Kidney tubule cell (primary cell): ENCODE measurements at regions not wholly inside any gene's neighbourhood (a gene's known extent, or its start where the extent isn't known, plus 50 kb on each side); places are given as distances from the start of the nearest gene placed in this dataset.

Source experiments
- DNase-seq: peaks from one replicate; pipeline ENCODE4 v3.0.0-alpha.2; 2018; ENCODE audit warnings: low spot score

DNA sequence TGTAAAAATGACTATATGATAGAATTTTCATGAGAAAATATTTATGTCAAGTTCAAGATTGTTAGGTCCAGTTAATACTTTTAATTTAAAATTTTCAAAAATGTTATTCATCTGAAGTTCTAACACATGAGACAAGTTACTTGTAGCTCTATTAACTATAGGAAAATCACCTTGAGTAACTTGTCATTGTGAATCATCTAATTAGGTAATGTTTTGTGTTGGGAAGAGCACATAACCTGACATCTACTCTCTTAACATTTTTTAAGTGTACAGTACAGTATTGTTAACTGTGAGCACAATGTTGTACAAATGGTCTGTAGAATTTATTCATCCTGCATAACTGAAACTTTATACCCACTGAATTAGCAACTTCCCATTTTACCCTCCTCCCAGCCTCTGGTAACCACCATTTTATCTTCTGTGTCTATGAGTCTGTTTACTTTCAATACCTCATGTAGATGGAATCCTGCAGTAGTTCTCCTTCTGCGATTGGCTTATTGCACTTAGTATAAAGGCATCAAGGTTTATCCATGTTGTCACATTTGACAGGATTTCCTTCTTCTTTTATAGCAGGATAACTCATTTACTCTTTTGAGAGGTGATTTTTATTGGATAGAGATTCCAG lies 54.6 kb downstream of the ARL4A start:
- peak; percentile 62 for DNase-seq

DNA sequence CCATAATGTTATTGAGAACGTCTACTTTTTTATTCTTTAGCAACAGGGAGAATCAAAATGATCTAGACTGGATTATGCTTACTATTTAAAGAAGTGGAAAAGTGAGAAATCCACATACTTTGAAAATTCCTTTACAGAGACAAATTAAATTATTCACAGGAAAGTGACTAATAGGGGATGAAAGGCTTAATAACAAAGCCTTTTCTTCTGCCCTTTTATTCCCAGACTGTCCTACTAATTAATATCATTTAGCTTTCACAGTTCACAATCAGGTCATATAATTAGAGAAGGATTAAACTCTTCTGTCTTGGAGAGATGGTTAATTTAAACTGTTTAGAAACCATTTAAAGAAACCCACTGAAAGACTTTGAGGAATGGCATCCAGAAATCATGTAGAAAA lies 58.8 kb downstream of the ARL4A start:
- no peak for DNase-seq

DNA sequence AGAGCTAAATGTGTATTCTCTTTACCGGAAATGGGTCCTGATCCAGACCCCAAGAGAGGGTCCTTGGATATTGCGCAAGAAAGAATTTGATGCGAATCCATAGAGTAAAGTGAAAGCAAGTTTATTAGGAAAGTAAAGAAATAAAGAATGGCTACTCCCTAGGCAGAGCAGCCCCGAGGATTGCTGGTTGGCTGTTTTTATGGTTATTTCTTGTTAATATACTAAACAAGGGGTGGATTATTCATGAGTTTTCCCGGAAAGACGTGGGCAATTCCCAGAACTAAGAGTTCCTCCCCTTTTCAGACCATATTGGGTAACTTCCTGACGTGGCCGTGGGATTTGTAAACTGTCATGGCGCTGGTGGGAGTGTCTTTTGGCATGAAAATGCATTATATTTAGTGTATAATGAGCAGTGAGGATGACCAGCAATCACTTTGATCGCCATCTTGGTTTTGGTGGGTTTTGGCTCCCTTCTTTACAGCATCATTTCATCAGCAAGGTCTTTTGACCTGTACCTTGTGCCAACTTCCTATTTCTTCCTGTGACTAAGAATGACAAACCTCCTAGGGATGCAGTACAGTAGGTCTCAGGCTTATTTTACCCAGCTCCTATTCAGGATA lies 60.4 kb downstream of the ARL4A start:
- DNase-seq = peak; percentile 46

GRCh38 chr7:12749069-12749468 lies 61.6 kb downstream of the ARL4A start:
- no peak for DNase-seq

DNA sequence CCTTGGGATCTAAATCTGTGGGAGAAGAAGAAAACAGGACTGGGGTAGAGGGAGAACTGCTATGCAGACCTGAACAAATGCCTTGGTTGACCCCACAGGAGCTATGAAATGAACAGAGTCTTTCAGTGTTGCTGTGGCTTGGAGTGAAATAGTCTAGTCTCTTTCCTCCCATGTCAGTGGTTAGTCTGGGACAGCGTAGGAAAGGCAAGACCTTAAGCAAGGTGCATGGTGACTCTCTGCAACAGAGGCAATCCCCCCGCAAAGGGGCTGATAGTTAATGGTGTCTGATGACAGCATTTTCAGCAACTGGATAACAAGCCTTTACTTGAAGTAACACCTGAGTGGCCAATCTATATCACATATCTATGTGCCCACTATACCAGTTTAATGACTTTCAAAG lies 62.3 kb downstream of the ARL4A start:
- no peak for DNase-seq

GRCh38 chr7:12751764-12752163 lies 64.3 kb downstream of the ARL4A start:
- no peak for DNase-seq

GRCh38 chr7:12754179-12754578 lies 66.7 kb downstream of the ARL4A start:
- peak; percentile 20 for DNase-seq

GRCh38 chr7:12756821-12757220 lies 69.4 kb downstream of the ARL4A start:
- peak; percentile 23 for DNase-seq

GRCh38 chr7:12757443-12757842 lies 70.0 kb downstream of the ARL4A start:
- DNase-seq = peak; percentile 17

- DNase-seq = no peak
These were observed 71.7 kb downstream of the ARL4A start for GRCh38 chr7:12759151-12759550.

GRCh38 chr7:12761111-12761510 lies 73.7 kb downstream of the ARL4A start:
- DNase-seq = no peak

GRCh38 chr7:12761691-12762090 lies 74.3 kb downstream of the ARL4A start:
- no peak for DNase-seq

- no peak for DNase-seq
These were observed 77.0 kb downstream of the ARL4A start for GRCh38 chr7:12764458-12764891.

GRCh38 chr7:12765431-12766100 lies 78.1 kb downstream of the ARL4A start:
- no peak for DNase-seq

DNA sequence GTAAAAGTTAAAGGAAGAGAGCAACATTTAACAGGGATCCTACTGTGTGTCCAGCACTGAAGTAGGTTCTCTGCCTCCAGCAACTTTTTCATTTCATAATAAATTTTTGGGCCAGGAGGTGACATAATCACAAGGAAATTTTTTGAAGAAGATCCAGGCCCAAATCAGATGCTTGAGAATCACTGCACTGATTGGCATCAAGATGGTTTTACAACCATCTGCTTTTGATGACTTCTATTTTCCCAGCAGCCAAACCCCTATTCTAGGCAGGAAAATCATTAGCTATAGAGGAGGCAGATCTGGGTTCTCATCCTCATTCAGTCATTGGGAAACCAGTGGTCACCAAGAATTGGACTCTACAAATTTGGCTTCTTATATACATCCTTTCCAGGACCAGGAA lies 79.0 kb downstream of the ARL4A start:
- no peak for DNase-seq

- DNase-seq = no peak
These were observed 81.5 kb downstream of the ARL4A start for GRCh38 chr7:12768948-12769347.

- DNase-seq = no peak
These were observed 82.0 kb downstream of the ARL4A start for GRCh38 chr7:12769444-12769843.

GRCh38 chr7:12770227-12770975 lies 83.0 kb downstream of the ARL4A start:
- DNase-seq = no peak

- DNase-seq = no peak
These were observed 84.0 kb downstream of the ARL4A start for GRCh38 chr7:12771378-12771877.

GRCh38 chr7:12772768-12773167 lies 85.3 kb downstream of the ARL4A start:
- DNase-seq = no peak

DNA sequence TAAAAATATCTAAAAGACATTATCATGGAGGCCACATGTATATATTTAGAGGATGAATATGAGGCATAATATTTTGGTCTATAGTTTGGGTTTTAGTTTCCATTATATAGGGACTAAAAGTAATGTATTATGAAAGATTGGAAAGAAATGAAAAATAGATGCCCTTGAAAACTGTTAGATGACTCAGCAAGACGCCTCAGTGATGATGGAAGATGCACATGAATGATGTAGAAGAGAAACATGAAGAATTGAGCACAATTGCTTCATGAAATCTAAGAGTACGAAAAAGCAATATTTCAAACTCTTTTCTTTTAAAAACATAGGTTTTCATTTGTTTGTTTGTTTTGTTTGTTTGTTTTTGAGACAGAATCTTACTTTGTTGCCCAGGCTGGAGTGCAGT lies 89.8 kb downstream of the ARL4A start:
- DNase-seq = no peak

GRCh38 chr7:12779947-12780346 lies 92.5 kb downstream of the ARL4A start:
- no peak for DNase-seq
